ENCODE measurements at regions not wholly inside any gene's neighbourhood (a gene's known extent, or its start where the extent isn't known, plus 50 kb on each side); places are given as distances from the start of the nearest gene placed in this dataset.

DNA sequence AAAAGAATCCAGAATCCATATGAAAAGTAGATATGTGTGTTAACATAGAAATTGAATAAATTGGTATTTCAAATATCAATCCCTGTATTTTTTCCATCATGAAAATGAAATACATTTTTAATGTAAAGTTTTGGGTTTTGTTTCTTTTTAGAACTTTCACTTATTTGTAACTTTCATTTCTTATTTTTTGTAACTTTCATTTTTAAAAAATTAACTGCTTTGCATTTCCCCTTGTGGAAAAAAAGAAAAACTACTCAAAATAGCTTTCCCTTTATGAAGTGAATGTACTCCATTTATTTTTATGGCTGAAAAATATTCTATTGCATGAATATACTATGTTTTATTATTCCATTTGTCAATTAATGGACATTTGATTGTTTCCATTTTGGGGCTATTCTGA, 75.6 kb upstream of the SMNDC1 start:
- TF ChIP-seq, protein P1, sequence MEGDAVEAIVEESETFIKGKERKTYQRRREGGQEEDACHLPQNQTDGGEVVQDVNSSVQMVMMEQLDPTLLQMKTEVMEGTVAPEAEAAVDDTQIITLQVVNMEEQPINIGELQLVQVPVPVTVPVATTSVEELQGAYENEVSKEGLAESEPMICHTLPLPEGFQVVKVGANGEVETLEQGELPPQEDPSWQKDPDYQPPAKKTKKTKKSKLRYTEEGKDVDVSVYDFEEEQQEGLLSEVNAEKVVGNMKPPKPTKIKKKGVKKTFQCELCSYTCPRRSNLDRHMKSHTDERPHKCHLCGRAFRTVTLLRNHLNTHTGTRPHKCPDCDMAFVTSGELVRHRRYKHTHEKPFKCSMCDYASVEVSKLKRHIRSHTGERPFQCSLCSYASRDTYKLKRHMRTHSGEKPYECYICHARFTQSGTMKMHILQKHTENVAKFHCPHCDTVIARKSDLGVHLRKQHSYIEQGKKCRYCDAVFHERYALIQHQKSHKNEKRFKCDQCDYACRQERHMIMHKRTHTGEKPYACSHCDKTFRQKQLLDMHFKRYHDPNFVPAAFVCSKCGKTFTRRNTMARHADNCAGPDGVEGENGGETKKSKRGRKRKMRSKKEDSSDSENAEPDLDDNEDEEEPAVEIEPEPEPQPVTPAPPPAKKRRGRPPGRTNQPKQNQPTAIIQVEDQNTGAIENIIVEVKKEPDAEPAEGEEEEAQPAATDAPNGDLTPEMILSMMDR (conservative IDR thresholded peaks at IDR 0.05 in 1 of 2, IDR thresholded peaks at IDR 0.05 in 1 of 2; ENCODE audit: low read depth in 1 of 2, low read length in 2 of 2) = no peak
- no peak for TF ChIP-seq EZH2 (IDR thresholded peaks at IDR 0.05; ENCODE audit: low read length, missing control alignments)

Measured in fibroblast of lung (primary cell).